NCI-H226 (cell line): ENCODE measurements at regions not wholly inside any gene's neighbourhood (a gene's known extent, or its start where the extent isn't known, plus 50 kb on each side); places are given as distances from the start of the nearest gene placed in this dataset.

Experiments used
- DNase-seq: peaks from one replicate; pipeline ENCODE4 v3.0.0-alpha.2; 2015

GRCh38 chr15:35783203-35783602 lies 237.2 kb upstream of the DPH6 start:
- no peak for DNase-seq

- DNase-seq, result no peak
These were observed 238.8 kb upstream of the DPH6 start for GRCh38 chr15:35784745-35785144.

GRCh38 chr15:35810007-35810406 lies 264.0 kb upstream of the DPH6 start:
- DNase-seq, result no peak

GRCh38 chr15:35813573-35813972 lies 267.6 kb upstream of the DPH6 start:
- DNase-seq, result no peak

- DNase-seq, result no peak
These were observed 272.9 kb upstream of the DPH6 start for GRCh38 chr15:35818846-35819245.

- DNase-seq, result no peak
These were observed 276.2 kb upstream of the DPH6 start for GRCh38 chr15:35822153-35822552.

- DNase-seq, result peak; percentile 23
These were observed 281.2 kb upstream of the DPH6 start for GRCh38 chr15:35827141-35827540.

- no peak for DNase-seq
These were observed 281.9 kb upstream of the DPH6 start for GRCh38 chr15:35827911-35828310.

- no peak for DNase-seq
These were observed 287.6 kb upstream of the DPH6 start for GRCh38 chr15:35833581-35833980.

GRCh38 chr15:35834216-35834830 lies 288.4 kb upstream of the DPH6 start:
- DNase-seq, result no peak

GRCh38 chr15:35834866-35835265 lies 288.9 kb upstream of the DPH6 start:
- DNase-seq, result no peak

- no peak for DNase-seq
These were observed 292.6 kb upstream of the DPH6 start for GRCh38 chr15:35838424-35839111.

GRCh38 chr15:35842631-35843030 lies 296.7 kb upstream of the DPH6 start:
- no peak for DNase-seq

GRCh38 chr15:35843498-35843897 lies 297.5 kb upstream of the DPH6 start:
- no peak for DNase-seq

GRCh38 chr15:35850284-35850683 lies 304.3 kb upstream of the DPH6 start:
- no peak for DNase-seq

GRCh38 chr15:35851491-35851890 lies 305.5 kb upstream of the DPH6 start:
- no peak for DNase-seq

- DNase-seq, result no peak
These were observed 307.1 kb upstream of the DPH6 start for GRCh38 chr15:35852818-35853624.

GRCh38 chr15:35854316-35854715 lies 308.4 kb upstream of the DPH6 start:
- no peak for DNase-seq

GRCh38 chr15:35857567-35858226 lies 311.7 kb upstream of the DPH6 start:
- DNase-seq, result no peak

- DNase-seq, result no peak
These were observed 312.7 kb upstream of the DPH6 start for GRCh38 chr15:35858707-35859106.

- no peak for DNase-seq
These were observed 317.7 kb upstream of the DPH6 start for GRCh38 chr15:35863655-35864054.

- DNase-seq, result no peak
These were observed 321.4 kb upstream of the DPH6 start for GRCh38 chr15:35867356-35867755.

- no peak for DNase-seq
These were observed 325.3 kb upstream of the DPH6 start for GRCh38 chr15:35871282-35871681.

GRCh38 chr15:35871812-35872211 lies 325.8 kb upstream of the DPH6 start:
- DNase-seq, result no peak
